Uterus (tissue), 3 donors: ENCODE measurements at regions not wholly inside any gene's neighbourhood (a gene's known extent, or its start where the extent isn't known, plus 50 kb on each side); places are given as distances from the start of the nearest gene placed in this dataset.

Experiments used
- DNase-seq, 2 donors: peaks; one replicate each; pipeline ENCODE4 v3.0.0-alpha.2; 2019 to 2020
- H3K27ac ChIP-seq, 2 donors: fragments of 200-600 bp; sonication (generic); 1 replicate in 1 of 2; 2 replicates in 1 of 2; pipeline ENCODE4 v1.5.1; 2016 to 2018
- H3K27me3 ChIP-seq, 2 donors: fragments of 200-600 bp; sonication (generic); one replicate each; pipeline ENCODE4 v1.5.1; 2018 to 2019; ENCODE audit warnings: control low read depth in 1 of 2
- H3K36me3 ChIP-seq, 2 donors: fragments of 200-600 bp; sonication (generic); one replicate each; pipeline ENCODE4 v1.5.1; 2019; ENCODE audit warnings: control low read depth in 1 of 2
- H3K4me1 ChIP-seq, 2 donors: fragments of 200-600 bp; sonication (generic); one replicate each; pipeline ENCODE4 v1.5.1; 2018 to 2019; ENCODE audit warnings: control low read depth in 1 of 2
- H3K4me3 ChIP-seq, 2 donors: fragments of 200-600 bp; sonication (generic); 1 replicate in 1 of 2; 2 replicates in 1 of 2; pipeline ENCODE4 v1.5.1; 2018 to 2019; ENCODE audit warnings: mild to moderate bottlenecking in 1 of 2
- H3K9me3 ChIP-seq, 2 donors: fragments of 200-600 bp; sonication (generic); one replicate each; pipeline ENCODE4 v1.5.1; 2019; ENCODE audit warnings: control low read depth in 1 of 2
- CTCF ChIP-seq, 4 experiments: fragments of 200-600 bp in 2 of 4; fragments of 450-650 bp in 2 of 4; sonication (generic) in 2 of 4; IDR thresholded peaks; one replicate each; pipeline ENCODE4 v1.5.1; 2016 to 2019; ENCODE audit warnings: antibody characterized with exemption in 4 of 4, mild to moderate bottlenecking in 2 of 4, moderate library complexity in 1 of 4
- POLR2A ChIP-seq, 2 donors: fragments of 450-650 bp; IDR thresholded peaks; one replicate each; pipeline ENCODE4 v1.6.1; 2016; ENCODE audit warnings: antibody characterized with exemption in 2 of 2, mild to moderate bottlenecking in 1 of 2, moderate library complexity in 1 of 2
- intact Hi-C: fragments of 100-400 bp; cut with DNase I; formaldehyde crosslinking; loops from one replicate; pipeline ENCODE4 v1.15.1; 2023; ENCODE audit warnings: low total_unique reads
- donor health status: DM: yes; HTN: yes; CAD: no.

- Histone ChIP-seq H3K27ac (no peak overlapping the region), H3K27me3 (no peaks in the 10 kb centered on the region), H3K4me1 (no peaks in the 10 kb centered on the region), H3K4me3 (no peak overlapping the region), H3K36me3 (no peaks in the 10 kb centered on the region), H3K9me3 (no peaks in the 10 kb centered on the region)
- no peak for DNase-seq
- intact Hi-C loops: no loop called here
- no peak for TF ChIP-seq POLR2A (IDR thresholded peaks at IDR 0.05)
- TF ChIP-seq CTCF (IDR thresholded peaks at IDR 0.05): no peak
These were observed 856.6 kb downstream of the MAT2B start for GRCh38 chr5:164361986-164362385.

GRCh38 chr5:164362835-164363234 is 857.4 kb downstream of the MAT2B start:
- Histone ChIP-seq H3K4me3 (no peak overlapping the region), H3K27ac (no peak overlapping the region), H3K36me3 (no peaks in the 10 kb centered on the region), H3K9me3 (no peaks in the 10 kb centered on the region), H3K27me3 (no peaks in the 10 kb centered on the region), H3K4me1 (no peaks in the 10 kb centered on the region)
- no peak for DNase-seq
- intact Hi-C loops: no loop called here
- TF ChIP-seq CTCF (IDR thresholded peaks at IDR 0.05) (no peak), POLR2A (IDR thresholded peaks at IDR 0.05) (no peak)

GRCh38 chr5:164364237-164365208 is 859.1 kb downstream of the MAT2B start:
- Histone ChIP-seq H3K27me3 (no peaks in the 10 kb centered on the region), H3K4me3 (no peak overlapping the region), H3K27ac (no peak overlapping the region), H3K4me1 (no peaks in the 10 kb centered on the region), H3K9me3 (no peaks in the 10 kb centered on the region), H3K36me3 (no peaks in the 10 kb centered on the region)
- TF ChIP-seq CTCF (IDR thresholded peaks at IDR 0.05) (no peak), POLR2A (IDR thresholded peaks at IDR 0.05) (no peak)
- no peak for DNase-seq
- intact Hi-C loops: no loop called here

GRCh38 chr5:164370841-164371240 is 865.4 kb downstream of the MAT2B start:
- no peaks in the 10 kb centered on the region for H3K27me3 ChIP-seq
- no peaks in the 10 kb centered on the region for H3K4me1 ChIP-seq
- H3K9me3 ChIP-seq: no peaks in the 10 kb centered on the region
- H3K27ac ChIP-seq: no peak overlapping the region
- intact Hi-C loops: no loop called here
- H3K4me3 ChIP-seq: no peak overlapping the region
- H3K36me3 ChIP-seq: no peaks in the 10 kb centered on the region
- TF ChIP-seq POLR2A (IDR thresholded peaks at IDR 0.05): no peak
- no peak for TF ChIP-seq CTCF (IDR thresholded peaks at IDR 0.05)
- DNase-seq: no peak

- no peaks in the 10 kb centered on the region for H3K4me1 ChIP-seq
- no peak overlapping the region for H3K4me3 ChIP-seq
- DNase-seq: no peak
- no peaks in the 10 kb centered on the region for H3K27me3 ChIP-seq
- no peak for TF ChIP-seq POLR2A (IDR thresholded peaks at IDR 0.05)
- intact Hi-C loops: no loop called here
- H3K36me3 ChIP-seq: no peaks in the 10 kb centered on the region
- no peaks in the 10 kb centered on the region for H3K9me3 ChIP-seq
- no peak overlapping the region for H3K27ac ChIP-seq
These were observed 867.5 kb downstream of the MAT2B start for GRCh38 chr5:164372892-164373291.
